ENCODE measurements at regions not wholly inside any gene's neighbourhood (a gene's known extent, or its start where the extent isn't known, plus 50 kb on each side); places are given as distances from the start of the nearest gene placed in this dataset.

DNA sequence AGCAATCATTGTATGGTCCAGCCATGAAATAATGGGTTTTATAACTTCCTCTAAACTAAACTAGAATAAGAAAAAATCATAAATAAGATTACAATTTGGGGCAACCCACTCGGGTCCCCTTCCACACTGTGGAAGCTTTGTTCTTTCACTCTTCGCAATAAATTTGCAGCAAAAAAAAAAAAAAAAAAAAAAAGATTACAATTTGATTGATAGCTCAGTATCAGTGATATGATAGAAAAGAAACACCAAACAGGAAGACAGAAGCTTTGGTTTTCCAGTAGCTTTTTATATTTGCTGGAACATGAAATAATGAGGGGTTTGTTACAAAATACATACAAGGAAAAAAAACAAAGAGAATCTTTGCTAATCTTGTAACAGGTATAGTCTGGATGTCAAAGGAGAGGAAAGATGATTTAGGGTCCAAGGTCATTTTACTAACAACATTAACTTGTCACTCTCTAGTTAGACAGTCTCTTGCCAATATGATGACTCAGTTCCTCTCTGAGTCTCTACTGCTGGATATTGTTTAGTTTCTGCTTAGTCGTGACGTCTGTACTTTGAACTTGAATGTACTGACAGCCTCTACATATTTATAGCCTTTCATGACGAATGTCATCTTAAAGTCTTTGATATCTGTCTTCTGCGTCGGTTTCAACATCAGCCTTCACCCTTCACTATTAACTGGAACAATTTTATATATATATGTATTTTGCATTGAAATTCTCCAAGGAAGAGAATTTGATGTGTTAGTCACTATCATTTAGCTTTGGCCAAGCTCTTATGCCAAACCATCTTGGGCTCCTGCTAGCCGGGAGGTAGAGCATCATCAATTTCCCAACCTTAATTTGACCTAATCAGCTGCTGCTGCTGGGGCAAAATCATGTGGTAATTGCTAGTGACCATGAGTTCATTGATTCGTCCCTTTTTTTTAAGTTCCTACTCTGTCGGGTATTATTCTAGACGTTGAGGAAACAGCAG, 213.1 kb upstream of the STXBP5 start:
- Mint-ChIP-seq H3K36me3 (ENCODE audit: low read depth) (no peaks in the 10 kb centered on the region), H3K9me3 (peaks cover under 1% of the 10 kb centered on the region), H3K4me3 (no peak overlapping the region), H3K27me3 (no peaks in the 10 kb centered on the region), H3K4me1 (ENCODE audit: low read depth) (no peaks in the 10 kb centered on the region), H3K27ac (no peak overlapping the region)

DNA sequence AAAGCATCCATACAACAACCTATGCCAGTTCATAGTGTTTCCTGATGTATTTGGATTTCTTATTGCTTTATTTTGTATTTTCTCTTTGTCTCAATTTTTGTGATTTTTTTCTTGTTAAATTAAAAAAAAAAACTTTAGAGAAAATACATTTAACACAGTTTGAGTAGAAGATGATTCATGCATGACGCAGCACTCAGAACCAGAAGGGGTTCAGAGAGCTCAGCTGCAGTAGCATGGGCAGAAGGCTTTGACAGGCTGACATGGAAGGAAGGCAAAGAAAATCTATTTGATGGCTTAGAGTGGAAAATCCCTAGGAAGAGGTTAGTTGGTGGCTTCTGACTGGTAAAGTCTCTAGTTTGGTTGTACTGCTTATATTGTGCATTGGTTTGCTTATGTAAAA, 207.2 kb upstream of the STXBP5 start:
- no peak overlapping the region for H3K4me3 Mint-ChIP-seq
- H3K36me3 Mint-ChIP-seq (ENCODE audit: low read depth): no peaks in the 10 kb centered on the region
- H3K27me3 Mint-ChIP-seq: no peaks in the 10 kb centered on the region
- no peaks in the 10 kb centered on the region for H3K9me3 Mint-ChIP-seq
- no peaks in the 10 kb centered on the region for H3K4me1 Mint-ChIP-seq (ENCODE audit: low read depth)
- no peak overlapping the region for H3K27ac Mint-ChIP-seq

DNA sequence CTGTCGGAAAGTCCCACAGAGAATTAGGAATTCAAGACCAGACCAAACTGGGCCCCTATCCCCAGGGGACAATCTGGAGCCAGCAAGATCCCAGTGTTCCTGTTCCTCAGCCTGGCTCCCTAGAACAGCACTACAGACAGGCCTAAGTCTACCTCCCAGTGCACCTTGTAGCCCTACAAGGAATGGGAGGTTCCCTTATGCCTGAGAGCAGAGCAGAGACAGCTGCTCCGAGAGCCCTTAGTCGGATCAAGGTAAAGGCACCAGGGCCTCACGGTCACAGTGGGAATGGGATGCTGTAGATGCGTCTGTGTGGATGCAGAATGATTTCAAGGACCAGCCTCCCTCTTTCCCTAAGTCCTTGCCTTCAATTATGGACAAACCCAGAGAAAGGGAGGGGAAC, 204.5 kb upstream of the STXBP5 start:
- Mint-ChIP-seq H3K4me1 (ENCODE audit: low read depth) (no peaks in the 10 kb centered on the region), H3K36me3 (ENCODE audit: low read depth) (no peaks in the 10 kb centered on the region), H3K27ac (no peak overlapping the region), H3K9me3 (peaks cover 4% of the 10 kb centered on the region), H3K4me3 (no peak overlapping the region), H3K27me3 (no peaks in the 10 kb centered on the region)

DNA sequence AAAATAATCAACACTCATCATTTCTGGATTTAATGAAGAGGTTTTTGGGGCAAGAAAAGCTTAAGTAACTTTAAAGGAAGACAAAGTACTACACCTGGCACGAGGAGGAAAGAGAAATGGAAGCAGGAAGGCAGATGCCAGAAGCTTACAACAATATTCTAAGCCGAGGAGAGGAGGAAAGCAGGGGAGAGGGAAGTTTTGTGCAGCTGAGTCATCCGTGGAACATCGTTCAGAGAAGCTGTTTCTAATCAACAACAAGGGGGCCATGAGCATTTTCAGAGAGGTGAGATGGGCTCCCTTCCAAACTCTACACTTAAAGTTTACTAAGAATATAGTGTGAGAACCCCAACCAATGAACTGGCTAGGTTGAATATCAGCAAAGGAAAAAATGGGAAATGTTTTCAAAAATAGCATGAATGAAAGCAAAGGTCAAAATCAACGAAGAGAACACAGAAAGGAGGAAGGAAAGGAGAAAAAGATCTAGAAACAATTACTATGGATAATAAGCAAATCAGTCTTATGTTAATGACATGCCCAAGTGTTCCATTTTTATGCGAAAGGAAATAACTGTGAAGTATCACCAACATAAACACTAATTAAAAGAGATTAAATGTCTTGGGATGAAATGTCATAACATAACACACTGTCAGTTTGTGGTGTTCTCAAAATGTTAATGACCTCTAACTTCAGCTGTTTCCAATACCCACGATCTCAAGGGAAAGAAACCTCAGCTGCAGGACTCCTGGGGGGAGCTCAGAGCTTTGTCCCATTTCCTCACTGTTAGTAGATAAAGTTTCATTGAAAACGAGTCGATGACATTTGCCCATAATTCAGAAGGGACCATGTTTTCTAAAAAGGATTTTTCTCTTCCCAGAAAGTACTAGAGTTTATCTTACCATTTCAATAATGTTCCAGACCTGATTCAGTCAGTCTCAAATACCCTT, 203.4 kb upstream of the STXBP5 start:
- Mint-ChIP-seq H3K27ac (no peak overlapping the region), H3K27me3 (no peaks in the 10 kb centered on the region), H3K4me3 (no peak overlapping the region), H3K9me3 (peaks cover 4% of the 10 kb centered on the region), H3K36me3 (ENCODE audit: low read depth) (no peaks in the 10 kb centered on the region), H3K4me1 (ENCODE audit: low read depth) (no peaks in the 10 kb centered on the region)

DNA sequence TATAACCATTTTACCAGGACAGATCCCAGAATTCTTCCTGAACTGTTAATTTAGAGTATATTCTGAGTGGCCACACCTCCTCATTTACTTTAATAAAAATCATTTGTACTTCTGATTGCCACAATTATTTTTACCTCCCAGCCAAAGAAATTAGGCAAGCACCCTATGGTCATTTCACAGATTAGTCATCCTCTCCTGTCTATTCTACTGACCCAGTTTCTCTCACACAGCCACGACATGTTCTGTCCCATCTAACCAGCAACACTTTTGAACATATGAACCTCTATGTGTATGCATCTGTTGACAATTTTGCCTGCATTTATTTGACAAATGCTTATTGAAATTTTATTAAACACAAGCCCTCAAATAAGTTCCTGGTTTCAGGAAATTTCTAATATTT, 202.6 kb upstream of the STXBP5 start:
- Mint-ChIP-seq H3K27me3 (no peaks in the 10 kb centered on the region), H3K27ac (no peak overlapping the region), H3K4me3 (no peak overlapping the region), H3K9me3 (peaks cover 4% of the 10 kb centered on the region), H3K36me3 (ENCODE audit: low read depth) (no peaks in the 10 kb centered on the region), H3K4me1 (ENCODE audit: low read depth) (no peaks in the 10 kb centered on the region)

DNA sequence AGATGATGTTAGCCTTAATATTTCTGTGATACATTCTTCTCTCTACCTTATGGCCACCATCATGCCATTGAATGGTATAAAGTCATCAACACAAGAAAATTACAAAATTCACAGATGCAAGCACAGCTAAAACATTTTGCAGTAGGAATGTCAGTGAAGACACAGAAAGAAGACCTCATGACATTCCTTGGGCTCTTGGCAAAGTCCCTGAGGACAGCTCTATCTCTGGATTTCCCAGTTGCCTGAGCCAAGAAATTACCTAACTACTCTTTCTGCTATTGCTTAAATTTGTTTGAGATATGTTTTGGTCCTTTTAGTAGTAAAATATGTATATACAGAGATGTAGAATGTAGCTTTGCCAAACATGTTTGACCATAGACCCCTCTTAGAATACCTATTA, 201.0 kb upstream of the STXBP5 start:
- no peaks in the 10 kb centered on the region for H3K36me3 Mint-ChIP-seq (ENCODE audit: low read depth)
- peaks cover 4% of the 10 kb centered on the region for H3K9me3 Mint-ChIP-seq
- no peak overlapping the region for H3K4me3 Mint-ChIP-seq
- H3K27me3 Mint-ChIP-seq: no peaks in the 10 kb centered on the region
- H3K27ac Mint-ChIP-seq: no peak overlapping the region
- no peaks in the 10 kb centered on the region for H3K4me1 Mint-ChIP-seq (ENCODE audit: low read depth)

DNA sequence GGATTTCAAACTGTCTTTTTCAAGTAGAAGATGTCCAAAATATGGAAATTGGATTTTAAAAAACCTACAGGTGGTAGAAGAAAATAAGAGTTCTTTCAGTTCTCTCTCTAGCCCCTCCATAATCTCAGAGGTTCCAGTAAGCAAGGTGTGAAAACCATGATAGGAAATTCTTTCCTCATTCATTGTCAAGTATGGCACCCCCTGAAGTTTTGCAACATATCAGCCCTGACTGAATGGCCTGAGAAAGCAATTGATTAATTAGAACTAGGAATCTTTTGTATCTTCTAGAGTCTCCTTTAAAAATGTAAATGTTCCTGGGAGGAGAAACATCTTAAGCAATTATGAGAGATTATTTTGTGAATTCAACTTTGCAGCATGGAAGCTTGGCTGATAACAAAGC, 198.7 kb upstream of the STXBP5 start:
- H3K27ac Mint-ChIP-seq: no peak overlapping the region
- H3K4me3 Mint-ChIP-seq: no peak overlapping the region
- H3K36me3 Mint-ChIP-seq (ENCODE audit: low read depth): peaks cover 3% of the 10 kb centered on the region
- H3K9me3 Mint-ChIP-seq: peaks cover 11% of the 10 kb centered on the region
- H3K4me1 Mint-ChIP-seq (ENCODE audit: low read depth): no peaks in the 10 kb centered on the region
- no peaks in the 10 kb centered on the region for H3K27me3 Mint-ChIP-seq

DNA sequence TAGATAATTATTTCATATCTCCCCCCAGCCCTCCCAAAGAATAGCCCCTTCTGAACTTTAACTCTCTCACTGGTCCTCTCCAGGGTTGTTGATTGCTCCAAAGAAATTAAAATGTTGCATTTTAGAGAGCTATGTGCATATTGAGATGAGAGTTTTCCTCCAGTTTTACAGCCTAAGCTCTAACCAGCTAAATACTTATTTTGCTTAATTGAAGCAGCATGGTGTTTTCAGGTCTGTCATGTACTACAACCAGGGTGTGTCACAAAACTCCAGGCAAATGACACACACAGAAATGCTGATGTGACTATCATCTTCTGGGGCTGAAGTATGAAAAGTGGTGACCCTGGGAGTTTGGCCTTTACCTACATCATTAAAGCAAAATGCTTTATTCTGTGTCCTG, 196.8 kb upstream of the STXBP5 start:
- H3K36me3 Mint-ChIP-seq (ENCODE audit: low read depth): peaks cover 3% of the 10 kb centered on the region
- H3K4me3 Mint-ChIP-seq: no peak overlapping the region
- no peaks in the 10 kb centered on the region for H3K4me1 Mint-ChIP-seq (ENCODE audit: low read depth)
- no peaks in the 10 kb centered on the region for H3K27me3 Mint-ChIP-seq
- no peak overlapping the region for H3K27ac Mint-ChIP-seq
- H3K9me3 Mint-ChIP-seq: peaks cover 11% of the 10 kb centered on the region

DNA sequence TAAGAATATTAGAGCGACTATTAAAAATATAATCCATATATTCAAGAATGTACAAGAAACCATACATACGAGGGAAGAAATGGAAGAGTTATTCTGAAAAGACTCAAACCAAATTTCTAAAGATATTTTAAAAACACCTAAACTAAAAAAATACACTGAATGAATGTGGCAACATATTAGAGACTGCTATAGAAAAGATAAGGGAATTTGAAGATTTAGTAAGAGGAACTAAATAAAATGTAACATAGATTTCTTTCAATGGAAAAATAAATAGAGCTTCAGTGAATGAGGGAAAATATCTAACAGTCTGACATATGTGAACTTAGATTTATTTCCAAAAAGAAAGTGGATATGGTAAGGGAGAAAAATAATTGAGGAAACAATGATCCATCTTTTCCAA, 194.9 kb upstream of the STXBP5 start:
- H3K27me3 Mint-ChIP-seq: no peaks in the 10 kb centered on the region
- H3K27ac Mint-ChIP-seq: no peak overlapping the region
- H3K4me1 Mint-ChIP-seq (ENCODE audit: low read depth): no peaks in the 10 kb centered on the region

DNA sequence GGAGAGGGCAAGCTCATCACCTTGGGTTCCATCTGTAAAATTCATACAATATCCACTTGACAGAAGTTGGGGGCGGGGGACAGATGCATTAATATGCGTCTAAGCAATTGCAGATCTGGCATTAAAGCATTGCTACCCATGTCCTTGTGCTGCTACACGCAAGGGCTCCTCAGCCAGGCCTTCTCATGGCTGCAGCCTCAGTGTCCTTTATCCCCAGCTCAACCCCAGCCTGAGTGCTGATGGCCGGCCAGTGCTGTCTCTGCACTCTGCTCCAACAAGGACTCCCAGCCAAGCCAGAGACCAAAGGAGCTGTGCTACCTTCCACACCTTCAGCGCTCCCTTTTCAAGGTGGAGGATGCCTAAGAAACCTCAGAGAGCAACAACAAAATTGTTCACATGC, 188.5 kb upstream of the STXBP5 start:
- H3K36me3 Mint-ChIP-seq (ENCODE audit: low read depth): no peaks in the 10 kb centered on the region
- H3K4me1 Mint-ChIP-seq (ENCODE audit: low read depth): peaks cover 8% of the 10 kb centered on the region
- H3K4me3 Mint-ChIP-seq: no peak overlapping the region
- no peaks in the 10 kb centered on the region for H3K27me3 Mint-ChIP-seq
- H3K27ac Mint-ChIP-seq: no peak overlapping the region
- H3K9me3 Mint-ChIP-seq: no peaks in the 10 kb centered on the region

More for the DNA sequence above, 194.9 kb upstream of the STXBP5 start:
- Mint-ChIP-seq H3K36me3 (ENCODE audit: low read depth) (peaks cover 3% of the 10 kb centered on the region), H3K4me3 (no peak overlapping the region), H3K9me3 (peaks cover 7% of the 10 kb centered on the region)

DNA sequence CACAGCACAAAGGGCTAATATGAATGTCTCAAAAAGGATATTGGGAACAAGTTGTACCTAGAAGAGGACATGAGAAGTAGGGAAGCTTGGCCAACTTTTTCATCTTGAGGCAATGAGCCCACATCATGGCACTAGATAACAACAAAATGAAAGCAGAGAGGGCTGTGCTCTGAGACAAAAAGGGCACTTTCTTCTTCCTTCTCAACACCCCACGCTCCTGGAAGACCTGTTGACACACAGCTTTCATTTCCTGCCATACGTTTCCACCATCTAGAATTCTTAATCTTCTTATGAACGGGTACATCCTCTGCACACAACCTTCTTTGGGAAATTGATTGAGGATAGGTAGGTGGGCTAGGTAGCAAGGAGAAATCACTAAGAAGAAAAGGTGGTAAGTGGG, 187.8 kb upstream of the STXBP5 start:
- H3K36me3 Mint-ChIP-seq (ENCODE audit: low read depth): no peaks in the 10 kb centered on the region
- H3K27ac Mint-ChIP-seq: no peak overlapping the region
- H3K4me3 Mint-ChIP-seq: no peak overlapping the region
- no peaks in the 10 kb centered on the region for H3K27me3 Mint-ChIP-seq
- no peaks in the 10 kb centered on the region for H3K9me3 Mint-ChIP-seq
- peaks cover 8% of the 10 kb centered on the region for H3K4me1 Mint-ChIP-seq (ENCODE audit: low read depth)

DNA sequence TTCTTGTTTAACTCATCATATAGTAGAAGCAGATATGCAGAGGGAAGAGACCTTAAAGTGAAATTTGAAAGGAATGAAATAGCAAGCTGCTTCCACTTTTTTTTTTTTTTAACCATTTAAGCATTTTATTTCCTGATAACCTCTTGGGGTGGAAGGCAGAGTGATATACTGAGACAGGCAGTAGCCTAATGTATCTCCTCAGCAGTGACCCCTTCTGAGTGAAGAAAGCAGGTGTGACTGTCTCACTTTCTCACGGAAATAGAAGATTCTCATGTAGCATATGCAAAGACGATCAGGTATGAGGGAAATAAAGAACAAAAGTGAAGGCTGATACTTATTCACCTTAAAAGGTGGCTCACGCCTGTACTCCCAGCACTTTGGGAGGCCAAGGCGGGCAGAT, 187.1 kb upstream of the STXBP5 start:
- H3K4me1 Mint-ChIP-seq (ENCODE audit: low read depth): peaks cover 8% of the 10 kb centered on the region
- no peaks in the 10 kb centered on the region for H3K27me3 Mint-ChIP-seq
- no peaks in the 10 kb centered on the region for H3K9me3 Mint-ChIP-seq
- H3K4me3 Mint-ChIP-seq: no peak overlapping the region
- no peaks in the 10 kb centered on the region for H3K36me3 Mint-ChIP-seq (ENCODE audit: low read depth)
- H3K27ac Mint-ChIP-seq: no peak overlapping the region

DNA sequence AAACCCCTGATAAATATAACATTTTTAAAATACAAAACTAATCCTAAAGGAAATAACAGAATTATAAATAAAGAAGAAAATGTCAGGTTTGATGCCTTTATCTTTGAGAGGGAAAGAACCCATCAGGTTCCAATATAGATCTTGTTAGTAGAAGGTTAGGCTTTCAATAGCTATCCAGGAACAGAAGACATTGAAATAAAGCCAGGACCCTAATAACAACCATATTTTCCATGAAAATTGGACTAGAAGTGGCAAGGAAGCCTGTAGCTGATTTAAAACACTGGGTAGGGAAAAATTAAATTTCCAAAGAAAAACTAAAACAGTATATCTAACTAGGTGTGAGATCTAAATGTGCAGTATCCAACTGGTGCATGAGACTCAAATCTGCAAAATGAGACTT, 185.2 kb upstream of the STXBP5 start:
- H3K27me3 Mint-ChIP-seq: no peaks in the 10 kb centered on the region
- H3K36me3 Mint-ChIP-seq (ENCODE audit: low read depth): no peaks in the 10 kb centered on the region
- H3K9me3 Mint-ChIP-seq: no peaks in the 10 kb centered on the region
- no peak overlapping the region for H3K4me3 Mint-ChIP-seq
- H3K27ac Mint-ChIP-seq: no peak overlapping the region
- H3K4me1 Mint-ChIP-seq (ENCODE audit: low read depth): peaks cover 8% of the 10 kb centered on the region

DNA sequence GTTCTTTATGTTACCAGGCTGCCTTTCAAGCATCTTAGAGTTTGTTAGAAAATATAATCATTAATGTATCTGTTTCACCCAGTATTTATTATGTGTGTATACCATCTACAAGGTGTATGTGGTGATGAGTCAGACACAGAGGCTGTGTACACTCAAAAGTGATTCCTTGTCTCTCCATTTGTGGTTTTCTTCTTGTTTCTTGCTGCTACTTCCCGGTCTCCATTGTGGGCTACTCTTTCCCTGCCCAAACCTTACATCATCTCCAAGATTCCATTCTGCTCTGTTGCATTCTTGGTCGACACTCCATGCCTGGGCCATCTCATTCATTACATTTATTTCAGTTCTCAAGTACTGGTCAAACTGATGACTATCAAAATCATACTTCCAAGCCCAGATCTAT, 182.2 kb upstream of the STXBP5 start:
- no peaks in the 10 kb centered on the region for H3K9me3 Mint-ChIP-seq
- H3K4me1 Mint-ChIP-seq (ENCODE audit: low read depth): peaks cover 1% of the 10 kb centered on the region
- no peaks in the 10 kb centered on the region for H3K36me3 Mint-ChIP-seq (ENCODE audit: low read depth)
- H3K4me3 Mint-ChIP-seq: no peak overlapping the region
- H3K27ac Mint-ChIP-seq: no peak overlapping the region
- H3K27me3 Mint-ChIP-seq: peaks cover 3% of the 10 kb centered on the region

DNA sequence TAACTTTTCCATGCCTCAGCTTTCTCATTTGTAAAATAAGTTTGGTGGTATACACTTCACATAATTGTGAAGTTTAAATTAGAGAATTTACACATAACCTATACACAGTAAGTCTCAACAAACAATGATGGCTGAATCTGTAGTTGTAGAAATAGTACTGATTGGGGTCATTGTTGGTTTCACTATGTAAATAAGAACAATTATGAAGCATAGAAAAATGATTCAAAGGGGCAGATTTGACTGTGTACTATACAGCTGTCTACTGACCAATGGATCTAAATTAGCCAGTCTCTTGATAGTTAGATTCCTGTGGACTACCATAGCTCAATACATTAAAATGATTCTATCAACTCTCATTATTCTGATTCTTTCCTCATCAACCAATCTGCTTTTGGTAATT, 181.1 kb upstream of the STXBP5 start:
- Mint-ChIP-seq H3K27ac (no peak overlapping the region), H3K4me3 (no peak overlapping the region), H3K27me3 (peaks cover 3% of the 10 kb centered on the region), H3K36me3 (ENCODE audit: low read depth) (no peaks in the 10 kb centered on the region), H3K9me3 (no peaks in the 10 kb centered on the region), H3K4me1 (ENCODE audit: low read depth) (no peaks in the 10 kb centered on the region)
